ENCODE measurements at regions not wholly inside any gene's neighbourhood (a gene's known extent, or its start where the extent isn't known, plus 50 kb on each side); places are given as distances from the start of the nearest gene placed in this dataset.

- TF ChIP-seq CTCF (IDR thresholded peaks at IDR 0.05) (no peak), POLR2A (IDR thresholded peaks at IDR 0.05) (no peak)
These were observed 71.0 kb upstream of the RAPH1 start for GRCh38 chr2:203606051-203606450.
